K562 (cell line): ENCODE measurements at regions not wholly inside any gene's neighbourhood (a gene's known extent, or its start where the extent isn't known, plus 50 kb on each side); places are given as distances from the start of the nearest gene placed in this dataset.

ENCODE experiments used
- CREBBP ChIP-seq: IDR thresholded peaks from one replicate; pipeline ENCODE4 v1.6.1; 2012; ENCODE audit warnings: low read depth, mild to moderate bottlenecking, control low read depth, inconsistent platforms, low read length
- CSDE1 ChIP-seq, 2 experiments: fragments of 450-650 bp; IDR thresholded peaks; 2 replicates each; pipeline ENCODE4 v1.6.1; 2016; ENCODE audit warnings: mild to moderate bottlenecking in 1 of 2
- EP400 ChIP-seq: fragments of 450-650 bp; IDR thresholded peaks from 2 replicates; pipeline ENCODE4 v1.6.1; 2017; ENCODE audit warnings: antibody characterized with exemption, mild to moderate bottlenecking, moderate library complexity
- HLTF ChIP-seq: fragments of 450-650 bp; IDR thresholded peaks from 2 replicates; pipeline ENCODE4 v1.6.1; 2016
- LARP7 ChIP-seq: fragments of 450-650 bp; IDR thresholded peaks from 2 replicates; pipeline ENCODE4 v1.6.1; 2016
- LCOR ChIP-seq: sonication (generic); formaldehyde crosslinking; IDR thresholded peaks from 2 replicates; pipeline ENCODE4 v1.8.0; 2022; ENCODE audit warnings: mild to moderate bottlenecking, missing genetic modification reagents
- NCOR1 ChIP-seq: fragments of 450-650 bp; IDR thresholded peaks from 2 replicates; pipeline ENCODE4 v1.6.1; 2016; ENCODE audit warnings: mild to moderate bottlenecking, moderate library complexity
- SMARCA5 ChIP-seq: fragments of 450-650 bp; IDR thresholded peaks from 2 replicates; pipeline ENCODE4 v1.6.1; 2016
- TAF9B ChIP-seq: fragments of 450-650 bp; IDR thresholded peaks from 2 replicates; pipeline ENCODE4 v1.6.1; 2018; ENCODE audit warnings: mild to moderate bottlenecking; ENCODE audit not compliant: partially characterized antibody
- ZBTB8A ChIP-seq: fragments of 450-650 bp; IDR thresholded peaks from 2 replicates; pipeline ENCODE4 v1.6.1; 2018; ENCODE audit warnings: mild to moderate bottlenecking, moderate library complexity; ENCODE audit not compliant: partially characterized antibody
- TF ChIP-seq, protein P1 (sequence below): fragments of 200-600 bp; sonication (generic); IDR thresholded peaks from one replicate; pipeline ENCODE4 v1.6.1; 2012; ENCODE audit warnings: mild to moderate bottlenecking, low read depth, low read length, inconsistent platforms
- TF ChIP-seq, protein P2 (sequence below): fragments of 450-650 bp; IDR thresholded peaks from 2 replicates; pipeline ENCODE4 v1.6.1; 2016; ENCODE audit warnings: antibody characterized with exemption
- TF ChIP-seq, protein P3 (sequence below): fragments of 450-650 bp; formaldehyde crosslinking; conservative IDR thresholded peaks from 2 replicates; pipeline ENCODE4 v1.4.0; 2022; ENCODE audit warnings: mild to moderate bottlenecking, missing genetic modification characterization

DNA sequence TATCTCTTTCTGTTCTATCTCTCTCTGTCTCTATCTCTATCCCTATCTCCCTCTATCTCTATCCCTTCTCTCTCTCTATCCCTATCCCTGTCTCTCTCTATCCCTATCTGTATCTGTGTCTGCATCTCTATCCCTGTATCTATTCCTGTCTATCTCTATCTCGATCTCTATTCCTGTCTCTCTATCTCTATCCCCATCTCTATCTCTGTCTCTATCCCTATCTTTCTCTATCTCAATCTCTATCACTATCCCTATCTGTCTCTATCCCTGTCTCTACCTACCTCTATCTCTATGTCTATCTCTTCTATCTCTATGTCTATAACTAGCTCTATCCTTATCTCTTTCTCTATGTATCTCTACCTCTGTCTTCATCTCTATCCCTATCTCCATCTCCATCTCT, 141.4 kb upstream of the KCNJ6 start (continued):
- TF ChIP-seq, protein P1, sequence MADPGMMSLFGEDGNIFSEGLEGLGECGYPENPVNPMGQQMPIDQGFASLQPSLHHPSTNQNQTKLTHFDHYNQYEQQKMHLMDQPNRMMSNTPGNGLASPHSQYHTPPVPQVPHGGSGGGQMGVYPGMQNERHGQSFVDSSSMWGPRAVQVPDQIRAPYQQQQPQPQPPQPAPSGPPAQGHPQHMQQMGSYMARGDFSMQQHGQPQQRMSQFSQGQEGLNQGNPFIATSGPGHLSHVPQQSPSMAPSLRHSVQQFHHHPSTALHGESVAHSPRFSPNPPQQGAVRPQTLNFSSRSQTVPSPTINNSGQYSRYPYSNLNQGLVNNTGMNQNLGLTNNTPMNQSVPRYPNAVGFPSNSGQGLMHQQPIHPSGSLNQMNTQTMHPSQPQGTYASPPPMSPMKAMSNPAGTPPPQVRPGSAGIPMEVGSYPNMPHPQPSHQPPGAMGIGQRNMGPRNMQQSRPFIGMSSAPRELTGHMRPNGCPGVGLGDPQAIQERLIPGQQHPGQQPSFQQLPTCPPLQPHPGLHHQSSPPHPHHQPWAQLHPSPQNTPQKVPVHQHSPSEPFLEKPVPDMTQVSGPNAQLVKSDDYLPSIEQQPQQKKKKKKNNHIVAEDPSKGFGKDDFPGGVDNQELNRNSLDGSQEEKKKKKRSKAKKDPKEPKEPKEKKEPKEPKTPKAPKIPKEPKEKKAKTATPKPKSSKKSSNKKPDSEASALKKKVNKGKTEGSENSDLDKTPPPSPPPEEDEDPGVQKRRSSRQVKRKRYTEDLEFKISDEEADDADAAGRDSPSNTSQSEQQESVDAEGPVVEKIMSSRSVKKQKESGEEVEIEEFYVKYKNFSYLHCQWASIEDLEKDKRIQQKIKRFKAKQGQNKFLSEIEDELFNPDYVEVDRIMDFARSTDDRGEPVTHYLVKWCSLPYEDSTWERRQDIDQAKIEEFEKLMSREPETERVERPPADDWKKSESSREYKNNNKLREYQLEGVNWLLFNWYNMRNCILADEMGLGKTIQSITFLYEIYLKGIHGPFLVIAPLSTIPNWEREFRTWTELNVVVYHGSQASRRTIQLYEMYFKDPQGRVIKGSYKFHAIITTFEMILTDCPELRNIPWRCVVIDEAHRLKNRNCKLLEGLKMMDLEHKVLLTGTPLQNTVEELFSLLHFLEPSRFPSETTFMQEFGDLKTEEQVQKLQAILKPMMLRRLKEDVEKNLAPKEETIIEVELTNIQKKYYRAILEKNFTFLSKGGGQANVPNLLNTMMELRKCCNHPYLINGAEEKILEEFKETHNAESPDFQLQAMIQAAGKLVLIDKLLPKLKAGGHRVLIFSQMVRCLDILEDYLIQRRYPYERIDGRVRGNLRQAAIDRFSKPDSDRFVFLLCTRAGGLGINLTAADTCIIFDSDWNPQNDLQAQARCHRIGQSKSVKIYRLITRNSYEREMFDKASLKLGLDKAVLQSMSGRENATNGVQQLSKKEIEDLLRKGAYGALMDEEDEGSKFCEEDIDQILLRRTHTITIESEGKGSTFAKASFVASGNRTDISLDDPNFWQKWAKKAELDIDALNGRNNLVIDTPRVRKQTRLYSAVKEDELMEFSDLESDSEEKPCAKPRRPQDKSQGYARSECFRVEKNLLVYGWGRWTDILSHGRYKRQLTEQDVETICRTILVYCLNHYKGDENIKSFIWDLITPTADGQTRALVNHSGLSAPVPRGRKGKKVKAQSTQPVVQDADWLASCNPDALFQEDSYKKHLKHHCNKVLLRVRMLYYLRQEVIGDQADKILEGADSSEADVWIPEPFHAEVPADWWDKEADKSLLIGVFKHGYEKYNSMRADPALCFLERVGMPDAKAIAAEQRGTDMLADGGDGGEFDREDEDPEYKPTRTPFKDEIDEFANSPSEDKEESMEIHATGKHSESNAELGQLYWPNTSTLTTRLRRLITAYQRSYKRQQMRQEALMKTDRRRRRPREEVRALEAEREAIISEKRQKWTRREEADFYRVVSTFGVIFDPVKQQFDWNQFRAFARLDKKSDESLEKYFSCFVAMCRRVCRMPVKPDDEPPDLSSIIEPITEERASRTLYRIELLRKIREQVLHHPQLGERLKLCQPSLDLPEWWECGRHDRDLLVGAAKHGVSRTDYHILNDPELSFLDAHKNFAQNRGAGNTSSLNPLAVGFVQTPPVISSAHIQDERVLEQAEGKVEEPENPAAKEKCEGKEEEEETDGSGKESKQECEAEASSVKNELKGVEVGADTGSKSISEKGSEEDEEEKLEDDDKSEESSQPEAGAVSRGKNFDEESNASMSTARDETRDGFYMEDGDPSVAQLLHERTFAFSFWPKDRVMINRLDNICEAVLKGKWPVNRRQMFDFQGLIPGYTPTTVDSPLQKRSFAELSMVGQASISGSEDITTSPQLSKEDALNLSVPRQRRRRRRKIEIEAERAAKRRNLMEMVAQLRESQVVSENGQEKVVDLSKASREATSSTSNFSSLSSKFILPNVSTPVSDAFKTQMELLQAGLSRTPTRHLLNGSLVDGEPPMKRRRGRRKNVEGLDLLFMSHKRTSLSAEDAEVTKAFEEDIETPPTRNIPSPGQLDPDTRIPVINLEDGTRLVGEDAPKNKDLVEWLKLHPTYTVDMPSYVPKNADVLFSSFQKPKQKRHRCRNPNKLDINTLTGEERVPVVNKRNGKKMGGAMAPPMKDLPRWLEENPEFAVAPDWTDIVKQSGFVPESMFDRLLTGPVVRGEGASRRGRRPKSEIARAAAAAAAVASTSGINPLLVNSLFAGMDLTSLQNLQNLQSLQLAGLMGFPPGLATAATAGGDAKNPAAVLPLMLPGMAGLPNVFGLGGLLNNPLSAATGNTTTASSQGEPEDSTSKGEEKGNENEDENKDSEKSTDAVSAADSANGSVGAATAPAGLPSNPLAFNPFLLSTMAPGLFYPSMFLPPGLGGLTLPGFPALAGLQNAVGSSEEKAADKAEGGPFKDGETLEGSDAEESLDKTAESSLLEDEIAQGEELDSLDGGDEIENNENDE = no peak
- TF ChIP-seq ZBTB8A (peak; percentile 19), EP400 (peak; percentile 23; the same call in 1 of the 2 replicates), LARP7 (0 out of 2 replicates have a peak, but pooled peaks have one; percentile 16), TAF9B (peak; percentile 22), LCOR (CRISPR knock-in tag) (no peak), SMARCA5 (no peak), HLTF (0 out of 2 replicates have a peak, but pooled peaks have one; percentile 18), NCOR1 (0 out of 2 replicates have a peak, but pooled peaks have one; percentile 22), CSDE1 (IDR thresholded peaks at IDR 0.05) (0 out of 4 replicates have a peak, but pooled peaks of 1 of the 2 experiments have one; percentile 37), CREBBP (peak; percentile 64)
- TF ChIP-seq, protein P2, sequence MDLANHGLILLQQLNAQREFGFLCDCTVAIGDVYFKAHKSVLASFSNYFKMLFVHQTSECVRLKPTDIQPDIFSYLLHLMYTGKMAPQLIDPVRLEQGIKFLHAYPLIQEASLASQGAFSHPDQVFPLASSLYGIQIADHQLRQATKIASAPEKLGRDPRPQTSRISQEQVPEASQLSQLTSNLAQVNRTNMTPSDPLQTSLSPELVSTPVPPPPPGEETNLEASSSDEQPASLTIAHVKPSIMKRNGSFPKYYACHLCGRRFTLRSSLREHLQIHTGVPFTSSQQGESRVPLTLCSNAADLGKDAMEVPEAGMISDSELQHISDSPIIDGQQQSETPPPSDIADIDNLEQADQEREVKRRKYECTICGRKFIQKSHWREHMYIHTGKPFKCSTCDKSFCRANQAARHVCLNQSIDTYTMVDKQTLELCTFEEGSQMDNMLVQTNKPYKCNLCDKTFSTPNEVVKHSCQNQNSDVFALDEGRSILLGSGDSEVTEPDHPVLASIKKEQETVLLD = peak; percentile 53; the same call in 1 of the 2 replicates
- TF ChIP-seq, protein P3, sequence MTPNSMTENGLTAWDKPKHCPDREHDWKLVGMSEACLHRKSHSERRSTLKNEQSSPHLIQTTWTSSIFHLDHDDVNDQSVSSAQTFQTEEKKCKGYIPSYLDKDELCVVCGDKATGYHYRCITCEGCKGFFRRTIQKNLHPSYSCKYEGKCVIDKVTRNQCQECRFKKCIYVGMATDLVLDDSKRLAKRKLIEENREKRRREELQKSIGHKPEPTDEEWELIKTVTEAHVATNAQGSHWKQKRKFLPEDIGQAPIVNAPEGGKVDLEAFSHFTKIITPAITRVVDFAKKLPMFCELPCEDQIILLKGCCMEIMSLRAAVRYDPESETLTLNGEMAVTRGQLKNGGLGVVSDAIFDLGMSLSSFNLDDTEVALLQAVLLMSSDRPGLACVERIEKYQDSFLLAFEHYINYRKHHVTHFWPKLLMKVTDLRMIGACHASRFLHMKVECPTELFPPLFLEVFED (CRISPR knock-in tag) = 0 out of 2 replicates have a peak, but pooled peaks have one; percentile 21
